Sigmoid colon (tissue), 3 donors: ENCODE measurements at regions not wholly inside any gene's neighbourhood (a gene's known extent, or its start where the extent isn't known, plus 50 kb on each side); places are given as distances from the start of the nearest gene placed in this dataset.

Source experiments
- CTCF ChIP-seq, 4 experiments: fragments of 450-650 bp in 3 of 4; fragments of 200-600 bp in 1 of 4; IDR thresholded peaks; one replicate each; pipeline ENCODE4 v1.5.1; 2016 to 2019; ENCODE audit warnings: antibody characterized with exemption in 4 of 4, mild to moderate bottlenecking in 3 of 4, moderate library complexity in 2 of 4
- POLR2A ChIP-seq, 2 donors: fragments of 450-650 bp; IDR thresholded peaks; one replicate each; pipeline ENCODE4 v1.6.1; 2016; ENCODE audit warnings: antibody characterized with exemption in 2 of 2, mild to moderate bottlenecking in 2 of 2, moderate library complexity in 2 of 2

- TF ChIP-seq POLR2A (IDR thresholded peaks at IDR 0.05) (no peak), CTCF (IDR thresholded peaks at IDR 0.05) (no peak)
Measured at GRCh38 chr4:35591035-35591434, 653.3 kb downstream of the ARAP2 start.
